Renal pelvis (tissue), 1 donor: ENCODE measurements at regions not wholly inside any gene's neighbourhood (a gene's known extent, or its start where the extent isn't known, plus 50 kb on each side); places are given as distances from the start of the nearest gene placed in this dataset.

ENCODE experiments used
- DNase-seq: peaks from one replicate; pipeline ENCODE4 v3.0.0-alpha.2; 2013

DNA sequence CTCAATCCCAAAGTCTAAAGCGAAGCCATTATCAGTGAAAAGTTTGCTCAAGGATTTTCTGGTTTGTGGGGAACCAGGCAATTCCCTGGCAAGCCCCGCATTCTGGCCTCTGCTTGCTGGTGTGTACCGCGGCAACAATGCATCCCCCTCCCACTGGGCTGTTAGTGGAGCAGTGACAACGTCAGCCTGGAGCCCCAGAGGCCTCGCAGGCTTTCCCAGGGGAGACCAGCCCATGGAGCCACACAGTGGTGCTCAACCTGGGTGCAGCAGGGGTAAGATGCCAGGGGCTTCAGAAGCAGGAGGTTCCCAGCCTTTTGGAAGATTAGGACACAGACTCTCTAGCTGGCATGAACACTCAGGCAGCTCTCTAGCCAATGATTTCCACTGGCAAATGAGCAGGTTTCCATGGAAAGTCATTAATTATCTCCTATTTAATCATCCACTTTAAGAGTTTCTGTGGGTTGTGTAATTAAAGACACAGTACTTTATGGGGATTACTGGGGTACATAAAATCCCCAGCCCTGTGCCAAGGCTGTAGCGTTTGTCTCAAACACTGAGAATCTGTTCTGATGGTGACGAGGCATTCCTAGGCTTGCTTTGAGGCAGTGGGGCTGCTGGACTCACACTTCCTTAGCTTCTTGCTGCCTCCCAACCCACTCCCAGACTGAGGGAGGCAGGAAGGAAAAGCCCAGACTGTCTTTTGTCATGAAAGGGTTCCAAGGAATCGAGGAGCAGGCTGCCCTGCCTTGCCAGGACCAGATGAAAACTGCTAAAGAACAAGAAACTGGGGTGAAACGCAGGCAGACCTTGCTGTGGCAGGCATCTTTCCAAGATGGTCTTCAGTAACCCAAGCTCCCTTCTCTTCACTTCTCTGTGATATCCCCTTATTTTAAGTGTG, 411.9 kb upstream of the SHH start:
- no peak for DNase-seq

- DNase-seq, result no peak
These were observed 410.3 kb upstream of the SHH start for GRCh38 chr7:156222611-156223010.

- DNase-seq, result no peak
These were observed 409.9 kb upstream of the SHH start for GRCh38 chr7:156222151-156222550.

DNA sequence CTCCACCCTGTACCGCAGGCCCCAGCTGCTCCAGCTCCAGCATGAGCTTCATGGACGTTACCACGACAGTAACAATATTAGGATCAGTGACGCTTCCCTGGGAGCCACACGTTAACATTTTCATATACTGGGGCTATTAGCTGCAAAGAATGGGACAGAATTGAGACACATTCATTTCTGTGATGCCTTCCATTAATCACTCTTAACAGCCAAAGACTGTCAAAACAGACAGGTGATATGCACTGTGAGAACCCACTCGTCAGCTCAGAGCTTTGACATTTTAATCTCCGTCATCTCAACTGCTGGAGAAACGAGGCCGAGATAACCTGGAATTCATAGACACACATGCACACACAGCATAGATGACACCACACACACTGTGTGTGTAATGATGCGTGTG, 408.4 kb upstream of the SHH start:
- no peak for DNase-seq

DNA sequence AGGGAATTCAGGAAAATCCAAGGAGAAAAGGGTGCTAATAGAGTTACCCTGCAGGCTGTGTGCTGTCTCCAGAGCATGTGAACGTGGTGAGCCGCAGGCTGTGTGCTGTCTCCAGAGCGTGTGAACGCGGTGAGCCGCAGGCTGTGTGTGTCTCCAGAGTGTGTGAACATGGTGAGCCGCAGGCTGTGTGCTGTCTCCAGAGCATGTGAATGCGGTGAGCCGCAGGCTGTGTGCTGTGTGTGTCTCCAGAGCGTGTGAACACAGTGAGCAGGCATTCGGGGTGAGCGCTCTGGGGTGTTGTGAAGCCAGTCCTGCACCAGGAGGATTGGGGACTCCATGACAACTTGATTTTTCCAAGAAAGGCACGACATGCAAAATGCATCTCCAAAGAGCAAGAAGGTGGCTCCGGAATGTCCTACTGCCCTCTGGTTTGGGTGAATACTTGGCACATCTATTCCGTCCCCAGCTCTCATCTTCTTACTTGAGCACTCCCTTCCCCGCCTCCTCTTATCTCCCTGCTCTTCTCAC, 407.9 kb upstream of the SHH start:
- DNase-seq, result no peak

DNA sequence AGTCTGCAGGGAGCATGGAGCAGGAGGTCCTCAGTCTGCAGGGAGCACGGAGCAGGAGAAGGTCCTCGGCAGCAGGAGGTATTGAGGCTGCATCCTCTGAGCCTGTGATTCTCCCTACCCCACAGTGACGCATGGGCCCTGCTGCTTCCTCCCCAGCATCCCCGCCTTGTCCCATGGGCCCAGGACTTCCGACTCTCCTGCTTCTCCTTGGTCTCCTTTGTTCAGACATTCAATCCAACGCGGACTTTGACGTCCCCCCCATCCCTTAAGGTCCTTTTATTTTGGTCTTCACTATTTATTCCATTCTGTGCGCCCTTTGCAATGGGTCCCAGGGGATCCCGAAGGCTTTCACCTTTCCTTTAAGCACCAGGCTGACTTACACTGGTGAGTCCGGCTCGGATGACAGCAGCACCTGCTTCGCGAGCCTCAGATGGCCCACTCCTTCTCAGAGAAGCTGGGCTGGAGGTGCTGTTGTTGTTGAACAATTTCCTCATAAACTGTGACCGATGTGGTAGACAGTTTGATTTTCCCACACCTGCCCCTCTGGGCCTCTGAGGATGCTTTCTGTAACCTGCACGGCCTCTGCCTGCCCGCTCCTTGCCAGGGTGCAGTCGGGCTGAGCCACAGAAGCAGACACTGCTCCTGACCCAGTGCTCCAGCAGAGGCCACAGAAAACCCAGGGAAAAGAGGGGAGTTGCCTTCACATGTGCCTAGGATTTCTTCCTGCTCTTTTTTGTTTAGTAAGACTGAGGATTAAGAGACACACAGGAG, 407.2 kb upstream of the SHH start:
- DNase-seq, result no peak

GRCh38 chr7:156218544-156219306, 406.5 kb upstream of the SHH start:
- DNase-seq, result no peak

DNA sequence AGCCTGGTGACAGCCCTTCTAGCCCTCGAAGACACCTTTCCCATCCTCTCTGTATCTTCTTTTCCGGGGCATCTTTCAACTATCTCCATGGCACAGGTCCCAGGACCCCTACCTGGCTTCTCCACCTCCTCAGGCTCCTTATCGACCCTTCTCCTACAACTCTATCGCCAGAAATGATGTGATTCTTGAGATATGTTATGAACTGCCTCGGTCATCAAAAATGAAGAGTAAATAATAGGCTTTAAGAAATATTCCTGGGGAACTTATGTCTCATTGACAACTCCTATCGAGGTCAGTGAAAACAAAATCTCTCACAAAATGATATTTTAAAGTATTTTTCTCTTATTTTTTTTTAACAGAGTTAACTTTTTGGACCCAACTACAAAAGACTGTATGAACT, 405.5 kb upstream of the SHH start:
- no peak for DNase-seq

DNA sequence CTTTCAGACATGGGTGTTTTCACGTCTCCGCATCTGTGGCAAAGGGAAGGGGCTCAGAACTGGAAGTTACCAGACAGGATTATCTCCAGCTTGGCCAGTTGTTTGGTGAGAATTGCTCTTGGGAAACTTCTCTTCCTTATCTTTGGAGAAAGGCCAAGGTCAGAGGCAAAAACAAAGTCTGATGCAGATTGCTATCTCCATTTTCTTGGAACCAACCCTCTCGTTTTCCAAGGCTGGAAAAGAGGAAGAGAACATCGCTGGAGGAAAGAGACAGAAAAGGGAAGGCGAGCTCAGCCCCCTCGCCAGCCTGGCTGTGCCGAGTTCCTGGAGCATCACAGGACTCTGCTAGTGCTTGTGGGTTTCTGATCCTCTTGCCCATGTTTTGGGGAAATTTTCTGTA, 396.8 kb upstream of the SHH start:
- DNase-seq, result no peak

GRCh38 chr7:156207306-156207705, 395.0 kb upstream of the SHH start:
- no peak for DNase-seq

GRCh38 chr7:156206174-156206573, 393.9 kb upstream of the SHH start:
- no peak for DNase-seq

DNA sequence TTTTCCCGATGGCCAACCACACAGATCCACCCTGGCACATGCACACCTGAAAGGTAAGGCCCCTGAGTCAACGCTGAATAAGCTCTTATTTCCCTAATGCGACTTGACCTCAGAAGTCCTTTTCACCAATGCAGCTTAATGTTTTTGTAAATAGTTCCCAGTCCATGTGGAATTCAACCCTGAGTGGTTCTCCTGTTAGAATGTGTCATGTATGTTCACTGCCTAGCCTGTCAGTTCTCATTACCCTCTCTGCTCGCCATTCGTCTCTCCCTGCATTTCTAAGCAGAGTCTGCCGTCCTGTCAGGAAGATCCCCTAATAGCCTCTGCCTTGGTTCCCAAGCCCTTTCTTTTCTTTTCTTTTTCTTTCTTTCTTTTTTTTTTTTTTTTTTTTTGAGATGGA, 392.6 kb upstream of the SHH start:
- no peak for DNase-seq

DNA sequence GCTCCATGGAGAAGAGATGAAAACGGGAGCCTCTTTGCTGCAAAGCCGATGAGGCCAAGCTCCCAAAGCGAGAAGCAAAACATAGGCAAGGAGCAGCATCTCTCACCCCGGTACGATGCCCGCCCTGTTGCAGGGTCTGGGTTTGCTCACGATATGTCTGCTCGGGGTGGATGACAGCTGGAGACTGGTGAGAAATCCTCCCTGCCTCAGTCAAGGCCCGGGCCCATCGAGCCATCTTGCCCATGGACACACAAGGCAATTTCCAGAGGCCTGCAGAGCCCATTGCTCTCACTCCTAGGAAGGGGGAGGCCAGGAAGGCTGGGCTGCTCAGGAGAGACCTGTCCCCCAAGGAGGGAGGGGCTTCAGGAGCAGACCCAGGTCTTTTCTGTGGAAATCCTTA, 391.7 kb upstream of the SHH start:
- DNase-seq, result no peak

GRCh38 chr7:156198277-156198676, 386.0 kb upstream of the SHH start:
- no peak for DNase-seq

- DNase-seq, result no peak
These were observed 384.4 kb upstream of the SHH start for GRCh38 chr7:156196649-156197048.

- DNase-seq, result no peak
These were observed 383.0 kb upstream of the SHH start for GRCh38 chr7:156195276-156195675.

- DNase-seq, result no peak
These were observed 382.6 kb upstream of the SHH start for GRCh38 chr7:156194813-156195212.

- DNase-seq, result no peak
These were observed 380.7 kb upstream of the SHH start for GRCh38 chr7:156192921-156193320.

GRCh38 chr7:156191090-156191489, 378.8 kb upstream of the SHH start:
- no peak for DNase-seq

DNA sequence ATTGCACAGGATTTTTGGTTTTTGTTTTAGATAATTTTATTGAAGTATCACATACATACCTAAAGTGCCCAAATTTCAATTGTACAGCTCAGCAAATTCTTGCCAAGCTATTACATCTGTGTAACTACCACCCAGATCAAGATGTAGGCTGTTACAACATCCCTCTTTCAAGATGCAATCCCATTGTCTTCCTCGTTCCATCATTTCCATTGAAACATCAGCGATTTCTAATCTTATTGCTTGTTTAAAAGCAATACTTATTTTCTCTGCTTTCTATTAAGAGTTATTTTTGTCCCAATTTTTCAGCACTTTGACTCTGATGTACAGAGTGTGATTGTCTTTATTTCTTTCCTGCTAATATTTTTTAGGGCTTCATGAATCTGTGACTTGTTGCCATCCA, 372.8 kb upstream of the SHH start:
- no peak for DNase-seq

- DNase-seq, result no peak
These were observed 371.9 kb upstream of the SHH start for GRCh38 chr7:156184164-156184563.
